Body of pancreas (tissue), 4 donors: ENCODE measurements at regions not wholly inside any gene's neighbourhood (a gene's known extent, or its start where the extent isn't known, plus 50 kb on each side); places are given as distances from the start of the nearest gene placed in this dataset.
A peak's percentile ranks its signal among the peaks of the same experiment; 100 is the strongest.

ENCODE experiments used
- ATAC-seq: fragments of 150-250 bp; one replicate; pipeline ENCODE4 v1.9.1; 2016
- DNase-seq, 4 donors: peaks; one replicate each; pipeline ENCODE4 v3.0.0-alpha.2; 2019
- H3K27ac ChIP-seq, 4 donors: fragments of 200-600 bp; sonication (generic); 1 replicate in 3 of 4; 2 replicates in 1 of 4; pipeline versions ENCODE4 v1.5.1 to v1.6.1; 2016 to 2019; ENCODE audit warnings: mild to moderate bottlenecking in 1 of 4, mixed read lengths in 1 of 4, moderate library complexity in 1 of 4
- H3K27me3 ChIP-seq, 2 donors: fragments of 200-600 bp; sonication (generic); one replicate each; pipeline ENCODE4 v1.6.0; 2016; ENCODE audit warnings: mild to moderate bottlenecking in 1 of 2
- H3K36me3 ChIP-seq, 2 donors: fragments of 200-600 bp; sonication (generic); replicated peaks in 1 of 2; 2 replicates each; pipeline ENCODE4 v1.5.1; 2016; ENCODE audit warnings: low read depth in 2 of 2; ENCODE audit not compliant: insufficient read depth in 1 of 2
- H3K4me1 ChIP-seq: fragments of 200-600 bp; sonication (generic); one replicate; pipeline ENCODE4 v1.6.0; 2016
- H3K4me3 ChIP-seq, 2 donors: fragments of 200-600 bp; sonication (generic); 1 replicate in 1 of 2; 2 replicates in 1 of 2; pipeline ENCODE4 v1.5.1; 2016 to 2019
- H3K9me3 ChIP-seq, 3 donors: fragments of 200-600 bp; sonication (generic); 1 replicate in 2 of 3; 2 replicates in 1 of 3; pipeline ENCODE4 v1.5.1; 2016
- CTCF ChIP-seq, 7 experiments: fragments of 450-650 bp in 4 of 7; fragments of 200-600 bp in 3 of 7; sonication (generic) in 3 of 7; IDR thresholded peaks; one replicate each; pipeline ENCODE4 v1.5.1; 2016 to 2019; ENCODE audit warnings: antibody characterized with exemption in 7 of 7
- POLR2A ChIP-seq, 3 donors: fragments of 450-650 bp; IDR thresholded peaks; one replicate each; pipeline ENCODE4 v1.6.1; 2016; ENCODE audit warnings: antibody characterized with exemption in 3 of 3, mild to moderate bottlenecking in 2 of 3
- WGBS, 2 donors: methylation state at CpG; one replicate each; pipeline ENCODE4 v1.1.5; 2017; 5-methylcytosine and 5-hydroxymethylcytosine counted together
- intact Hi-C: fragments of 100-400 bp; cut with DNase I; formaldehyde crosslinking; loops from one replicate; pipeline ENCODE4 v1.15.1; 2023

GRCh38 chr15:88385078-88385700, 82.0 kb downstream of the MRPL46 start:
- DNase-seq (no peak), ATAC-seq (no peak)
- Histone ChIP-seq H3K27me3 (no peaks in the 10 kb centered on the region), H3K27ac (no peak overlapping the region), H3K4me1 (no peaks in the 10 kb centered on the region), H3K4me3 (no peak overlapping the region), H3K9me3 (no peaks in the 10 kb centered on the region), H3K36me3 (no peaks in the 10 kb centered on the region)
- intact Hi-C loops, result no loop called here
- TF ChIP-seq POLR2A (IDR thresholded peaks at IDR 0.05), result no peak
- TF ChIP-seq CTCF (IDR thresholded peaks at IDR 0.05), result no peak
- WGBS, 2 donors, result 10 to 17% methylated on average over 2 of the region's 2 CpGs

- ATAC-seq (no peak), DNase-seq (no peak)
- Histone ChIP-seq H3K9me3 (no peaks in the 10 kb centered on the region), H3K27me3 (no peaks in the 10 kb centered on the region), H3K27ac (no peak overlapping the region), H3K4me3 (no peak overlapping the region), H3K36me3 (no peaks in the 10 kb centered on the region), H3K4me1 (no peaks in the 10 kb centered on the region)
- intact Hi-C loops, result no loop called here
- WGBS, 2 donors, result 74 to 100% methylated on average over 1 of the region's 1 CpG
- no peak for TF ChIP-seq POLR2A (IDR thresholded peaks at IDR 0.05)
- TF ChIP-seq CTCF (IDR thresholded peaks at IDR 0.05), result no peak
These were observed 83.8 kb downstream of the MRPL46 start for GRCh38 chr15:88383354-88383753.

GRCh38 chr15:88382482-88382983, 84.7 kb downstream of the MRPL46 start:
- 25 to 33% methylated on average over 5 of the region's 5 CpGs for WGBS, 2 donors
- no peaks in the 10 kb centered on the region for H3K27me3 ChIP-seq
- intact Hi-C loops, result no loop called here
- no peaks in the 10 kb centered on the region for H3K9me3 ChIP-seq
- no peaks in the 10 kb centered on the region for H3K4me1 ChIP-seq
- H3K4me3 ChIP-seq, result no peak overlapping the region
- no peak for TF ChIP-seq POLR2A (IDR thresholded peaks at IDR 0.05)
- no peak for TF ChIP-seq CTCF (IDR thresholded peaks at IDR 0.05)
- no peaks in the 10 kb centered on the region for H3K36me3 ChIP-seq
- no peak overlapping the region for H3K27ac ChIP-seq
- DNase-seq, result peak in 2 of 4 donors; percentile 18 to 55
- no peak for ATAC-seq

- WGBS, 2 donors, result 66 to 78% methylated on average over 3 of the region's 3 CpGs
- no peaks in the 10 kb centered on the region for H3K9me3 ChIP-seq
- DNase-seq (no peak), ATAC-seq (no peak)
- no peaks in the 10 kb centered on the region for H3K4me1 ChIP-seq
- TF ChIP-seq CTCF (IDR thresholded peaks at IDR 0.05) (no peak), POLR2A (IDR thresholded peaks at IDR 0.05) (no peak)
- intact Hi-C loops, result no loop called here
- no peaks in the 10 kb centered on the region for H3K36me3 ChIP-seq
- no peaks in the 10 kb centered on the region for H3K27me3 ChIP-seq
- no peak overlapping the region for H3K4me3 ChIP-seq
- no peak overlapping the region for H3K27ac ChIP-seq
These were observed 89.0 kb downstream of the MRPL46 start for GRCh38 chr15:88378188-88378637.

GRCh38 chr15:88377509-88377908, 89.7 kb downstream of the MRPL46 start:
- TF ChIP-seq CTCF (IDR thresholded peaks at IDR 0.05) (no peak), POLR2A (IDR thresholded peaks at IDR 0.05) (no peak)
- intact Hi-C loops, result no loop called here
- Histone ChIP-seq H3K4me1 (no peaks in the 10 kb centered on the region), H3K27ac (no peak overlapping the region), H3K9me3 (no peaks in the 10 kb centered on the region), H3K27me3 (no peaks in the 10 kb centered on the region), H3K36me3 (no peaks in the 10 kb centered on the region), H3K4me3 (no peak overlapping the region)
- ATAC-seq (no peak), DNase-seq (no peak)
- 51 to 64% methylated on average over 2 of the region's 2 CpGs for WGBS, 2 donors
